Smooth muscle cell (in vitro differentiated cells): ENCODE measurements at regions not wholly inside any gene's neighbourhood (a gene's known extent, or its start where the extent isn't known, plus 50 kb on each side); places are given as distances from the start of the nearest gene placed in this dataset.

Experiments used
- DNase-seq: peaks from one replicate; lab custom pipeline; 2025; ENCODE audit not compliant: unreplicated experiment; lab: John Stamatoyannopoulos, UW
- H2AFZ ChIP-seq: fragments of 200-600 bp; sonication (generic); 2 replicates; pipeline ENCODE4 v1.6.0; 2016; ENCODE audit warnings: antibody characterized with exemption, low read depth, mild to moderate bottlenecking
- H3F3A ChIP-seq: fragments of 200-600 bp; sonication (generic); 2 replicates; pipeline ENCODE4 v1.6.0; 2017; ENCODE audit warnings: antibody characterized with exemption, low read depth
- H3K27ac ChIP-seq: fragments of 200-600 bp; sonication (generic); 2 replicates; pipeline ENCODE4 v1.5.1; 2016; ENCODE audit warnings: low read depth, mild to moderate bottlenecking
- H3K27me3 ChIP-seq: fragments of 200-600 bp; sonication (generic); 2 replicates; pipeline ENCODE4 v1.6.1; 2016; ENCODE audit warnings: low read depth, mild to moderate bottlenecking
- H3K36me3 ChIP-seq: fragments of 200-600 bp; sonication (generic); 2 replicates; pipeline ENCODE4 v1.5.1; 2016; ENCODE audit warnings: low read depth
- H3K4me1 ChIP-seq: fragments of 200-600 bp; sonication (generic); 2 replicates; pipeline ENCODE4 v1.5.1; 2016; ENCODE audit warnings: low read depth
- H3K4me2 ChIP-seq: fragments of 200-600 bp; sonication (generic); 2 replicates; pipeline ENCODE4 v1.6.0; 2016; ENCODE audit warnings: mild to moderate bottlenecking
- H3K4me3 ChIP-seq: fragments of 200-600 bp; sonication (generic); 2 replicates; pipeline ENCODE4 v1.5.1; 2016; ENCODE audit warnings: mild to moderate bottlenecking
- H3K79me2 ChIP-seq: fragments of 200-600 bp; sonication (generic); 2 replicates; pipeline ENCODE4 v1.6.0; 2016; ENCODE audit warnings: low read depth, mild to moderate bottlenecking
- H3K9ac ChIP-seq: fragments of 200-600 bp; sonication (generic); 2 replicates; pipeline ENCODE4 v1.6.0; 2016; ENCODE audit warnings: low read depth
- H3K9me3 ChIP-seq: fragments of 200-600 bp; sonication (generic); replicated peaks from 2 replicates; pipeline ENCODE4 v1.5.1; 2016; ENCODE audit warnings: low read depth
- H4K20me1 ChIP-seq: fragments of 200-600 bp; sonication (generic); 2 replicates; pipeline ENCODE4 v1.6.0; 2016; ENCODE audit warnings: low read depth
- WGBS: methylation state at CpG from one replicate; pipeline ENCODE4 v1.1.7; 2016; ENCODE audit warnings: low lambda C conversion rate; 5-methylcytosine and 5-hydroxymethylcytosine counted together
- TF ChIP-seq, protein P1 (sequence below): fragments of 200-600 bp; sonication (generic); IDR thresholded peaks from 2 replicates; pipeline ENCODE4 v1.5.1; 2017; ENCODE audit warnings: borderline replicate concordance, mild to moderate bottlenecking, antibody characterized with exemption; ENCODE audit not compliant: insufficient read depth, poor library complexity, severe bottlenecking

DNA sequence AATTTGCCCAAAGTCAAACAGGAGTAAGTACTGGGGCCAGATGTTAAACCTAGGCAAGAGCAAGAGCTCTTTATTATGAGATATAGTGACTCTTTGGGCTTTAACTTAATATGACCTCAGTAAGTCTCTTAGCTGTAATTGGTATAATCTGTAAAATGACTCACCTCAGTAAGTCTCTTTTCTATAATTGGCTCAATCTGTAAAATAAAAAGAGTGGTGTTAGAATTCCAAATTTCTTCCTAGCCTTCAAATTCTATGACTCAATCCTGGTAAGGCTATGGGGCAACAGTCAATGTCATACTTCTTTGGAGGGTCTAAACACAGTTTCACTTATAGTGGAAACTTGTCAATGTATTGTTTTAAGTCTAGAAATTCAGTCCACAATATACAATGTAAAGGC is 1608.9 kb upstream of the PIK3C3 start:
- no peak overlapping the region for H3K4me3 ChIP-seq
- H3K27me3 ChIP-seq: no peaks in the 10 kb centered on the region
- H3K9me3 ChIP-seq: no peaks in the 10 kb centered on the region
- H3K9ac ChIP-seq: no peak overlapping the region
- no peak overlapping the region for H3K27ac ChIP-seq
- H3K36me3 ChIP-seq: no peaks in the 10 kb centered on the region
- H3K4me1 ChIP-seq: no peaks in the 10 kb centered on the region
- no peak overlapping the region for H2AFZ ChIP-seq
- no peak overlapping the region for H3K4me2 ChIP-seq
- H3K79me2 ChIP-seq: no peaks in the 10 kb centered on the region
- H4K20me1 ChIP-seq: no peaks in the 10 kb centered on the region
- TF ChIP-seq, protein P1, sequence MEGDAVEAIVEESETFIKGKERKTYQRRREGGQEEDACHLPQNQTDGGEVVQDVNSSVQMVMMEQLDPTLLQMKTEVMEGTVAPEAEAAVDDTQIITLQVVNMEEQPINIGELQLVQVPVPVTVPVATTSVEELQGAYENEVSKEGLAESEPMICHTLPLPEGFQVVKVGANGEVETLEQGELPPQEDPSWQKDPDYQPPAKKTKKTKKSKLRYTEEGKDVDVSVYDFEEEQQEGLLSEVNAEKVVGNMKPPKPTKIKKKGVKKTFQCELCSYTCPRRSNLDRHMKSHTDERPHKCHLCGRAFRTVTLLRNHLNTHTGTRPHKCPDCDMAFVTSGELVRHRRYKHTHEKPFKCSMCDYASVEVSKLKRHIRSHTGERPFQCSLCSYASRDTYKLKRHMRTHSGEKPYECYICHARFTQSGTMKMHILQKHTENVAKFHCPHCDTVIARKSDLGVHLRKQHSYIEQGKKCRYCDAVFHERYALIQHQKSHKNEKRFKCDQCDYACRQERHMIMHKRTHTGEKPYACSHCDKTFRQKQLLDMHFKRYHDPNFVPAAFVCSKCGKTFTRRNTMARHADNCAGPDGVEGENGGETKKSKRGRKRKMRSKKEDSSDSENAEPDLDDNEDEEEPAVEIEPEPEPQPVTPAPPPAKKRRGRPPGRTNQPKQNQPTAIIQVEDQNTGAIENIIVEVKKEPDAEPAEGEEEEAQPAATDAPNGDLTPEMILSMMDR: no peak
- H3F3A ChIP-seq: no peaks in the 10 kb centered on the region
- no peak for DNase-seq

DNA sequence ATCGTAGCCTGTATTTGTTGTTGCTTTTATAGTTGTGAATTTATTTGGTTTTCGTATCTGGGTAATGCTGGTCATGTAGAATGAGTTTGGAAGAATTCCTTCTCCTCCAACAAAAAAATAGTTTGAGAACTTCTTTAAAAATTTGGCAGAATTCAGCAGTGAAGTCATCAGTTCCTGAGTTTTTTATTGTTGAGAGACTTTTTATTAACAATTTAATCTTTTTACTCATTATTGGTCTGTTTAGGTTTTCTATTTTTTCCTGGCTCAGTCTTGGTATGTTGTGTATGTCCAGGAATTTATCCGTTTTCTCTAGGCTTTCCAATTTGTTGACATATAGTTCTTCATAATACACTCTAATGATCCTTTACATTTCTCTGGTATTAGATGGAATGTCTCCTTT is 1613.3 kb upstream of the PIK3C3 start:
- Histone ChIP-seq H3K9me3 (no peaks in the 10 kb centered on the region), H3K27ac (no peak overlapping the region), H3K4me2 (no peak overlapping the region), H3K9ac (no peak overlapping the region), H3F3A (no peaks in the 10 kb centered on the region), H3K36me3 (no peaks in the 10 kb centered on the region), H3K4me3 (no peak overlapping the region), H3K27me3 (no peaks in the 10 kb centered on the region), H3K4me1 (no peaks in the 10 kb centered on the region), H2AFZ (no peak overlapping the region), H3K79me2 (no peaks in the 10 kb centered on the region), H4K20me1 (no peaks in the 10 kb centered on the region)
- TF ChIP-seq, protein P1: no peak
- 95% methylated on average over 3 of the region's 3 CpGs for WGBS
- DNase-seq: no peak

DNA sequence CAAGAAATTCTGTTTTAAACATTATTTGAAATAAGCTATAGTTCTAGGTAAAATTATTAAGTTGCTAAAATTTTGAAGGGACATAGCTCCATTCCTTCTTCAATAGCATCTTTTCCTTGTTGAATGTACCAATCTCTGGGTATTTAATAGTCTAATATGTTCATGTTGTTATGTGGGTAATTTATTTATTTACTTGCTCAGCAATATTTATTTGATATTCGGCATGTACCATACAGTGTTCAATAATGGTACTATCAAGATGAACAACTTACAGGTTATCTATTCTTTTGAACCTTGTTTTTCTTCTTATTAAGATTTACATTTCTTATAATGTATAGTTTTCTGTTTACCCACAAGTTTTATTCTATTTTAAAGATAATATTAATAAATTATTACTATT is 1616.8 kb upstream of the PIK3C3 start:
- TF ChIP-seq, protein P1: no peak
- H3K9me3 ChIP-seq: no peaks in the 10 kb centered on the region
- H4K20me1 ChIP-seq: no peaks in the 10 kb centered on the region
- no peaks in the 10 kb centered on the region for H3K79me2 ChIP-seq
- no peak for DNase-seq
- peaks cover 1% of the 10 kb centered on the region for H3K36me3 ChIP-seq
- H3K27ac ChIP-seq: no peak overlapping the region
- H3K9ac ChIP-seq: no peak overlapping the region
- H3K27me3 ChIP-seq: no peaks in the 10 kb centered on the region
- no peaks in the 10 kb centered on the region for H3K4me1 ChIP-seq
- no peaks in the 10 kb centered on the region for H3F3A ChIP-seq
- H3K4me3 ChIP-seq: no peak overlapping the region
- H2AFZ ChIP-seq: no peak overlapping the region
- no peak overlapping the region for H3K4me2 ChIP-seq
- 81% methylated on average over 1 of the region's 1 CpG for WGBS

DNA sequence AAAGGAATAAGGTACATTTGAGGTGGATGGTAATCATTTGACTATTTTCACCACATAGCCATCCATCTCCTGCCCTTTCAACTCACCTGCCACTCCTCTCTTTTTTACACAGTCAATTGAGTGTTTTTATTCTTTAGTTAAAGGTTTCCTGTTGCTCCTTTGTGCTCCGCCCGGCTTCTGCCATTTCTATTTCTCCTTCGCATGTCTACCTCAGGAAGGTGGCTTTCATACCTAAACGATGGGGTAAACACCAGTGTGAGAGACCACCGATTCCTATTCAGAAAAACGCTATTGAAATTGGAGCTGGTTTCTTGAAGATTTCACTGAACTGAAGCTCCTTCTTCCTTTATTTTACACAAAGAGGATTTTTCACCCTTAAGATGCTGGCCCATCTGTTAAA is 1628.0 kb upstream of the PIK3C3 start:
- Histone ChIP-seq H3K36me3 (no peaks in the 10 kb centered on the region), H3K4me1 (no peaks in the 10 kb centered on the region), H4K20me1 (no peaks in the 10 kb centered on the region), H3F3A (no peaks in the 10 kb centered on the region), H2AFZ (no peak overlapping the region), H3K4me3 (no peak overlapping the region), H3K4me2 (no peak overlapping the region), H3K27ac (no peak overlapping the region), H3K79me2 (no peaks in the 10 kb centered on the region), H3K27me3 (no peaks in the 10 kb centered on the region), H3K9ac (no peak overlapping the region), H3K9me3 (peaks cover under 1% of the 10 kb centered on the region)
- WGBS: 59% methylated on average over 6 of the region's 6 CpGs
- no peak for DNase-seq
- TF ChIP-seq, protein P1: no peak
